A549 (cell line): ENCODE measurements at regions not wholly inside any gene's neighbourhood (a gene's known extent, or its start where the extent isn't known, plus 50 kb on each side); places are given as distances from the start of the nearest gene placed in this dataset.

ENCODE experiments used
- ATAC-seq, 2 experiments: fragments of 200-7000 bp in 1 of 2; fragments of >200 bp in 1 of 2; cut with Nextera tagmentation in 1 of 2; cut with Tn5 transposase in 1 of 2; 3 replicates each; pipeline versions ENCODE4 v1.8.0 to v1.9.1; 2018 to 2020; ENCODE audit warnings: mild to moderate bottlenecking in 1 of 2, moderate library complexity in 1 of 2
- CTCF ChIA-PET: fragments of 300-600 bp; sonication (Branson Sonifier 250); formaldehyde crosslinking; extraction: SDS; loops from one replicate; lab custom pipeline; 2021; ENCODE audit warnings: antibody characterized with exemption, inconsistent platforms; lab: Yijun Ruan, JAX
- POLR2A ChIA-PET: fragments of 350-600 bp; formaldehyde crosslinking; extraction: SDS; loops from one replicate; lab custom pipeline; 2021; ENCODE audit warnings: antibody characterized with exemption, inconsistent platforms; lab: Yijun Ruan, JAX
- DNase-seq, 2 experiments: peaks; one replicate each; pipeline versions ENCODE4 v3.0.0 to v3.0.0-alpha.2; 2011 to 2016; ENCODE audit warnings: low read depth in 1 of 2, low spot score in 1 of 2
- FAIRE-seq: peaks from 2 replicates; lab custom pipeline; 2011; peaks lifted over from hg19 to GRCh38; lab: Jason Lieb, UNC
- H3K27ac ChIP-seq, 2 experiments: fragments of >200 bp; sonication (Bioruptor Twin); formaldehyde crosslinking; 3 replicates each; pipeline ENCODE4 v1.5.1; 2016 to 2017
- H3K4me1 ChIP-seq: fragments of >200 bp; sonication (Bioruptor Twin); formaldehyde crosslinking; 3 replicates; pipeline ENCODE4 v1.6.1; 2016
- H3K4me2 ChIP-seq: fragments of >200 bp; sonication (Bioruptor Twin); formaldehyde crosslinking; 3 replicates; pipeline ENCODE4 v1.6.1; 2016
- H3K4me3 ChIP-seq: fragments of >200 bp; sonication (Bioruptor Twin); formaldehyde crosslinking; 3 replicates; pipeline ENCODE4 v1.5.1; 2016
- H3K9me3 ChIP-seq: fragments of >200 bp; sonication (Bioruptor Twin); formaldehyde crosslinking; 3 replicates; pipeline ENCODE4 v1.6.1; 2016
- BHLHE40 ChIP-seq: IDR thresholded peaks from 2 replicates; pipeline ENCODE4 v1.6.1; 2012; ENCODE audit warnings: low read depth, low read length, inconsistent platforms
- CEBPB ChIP-seq, 2 experiments: fragments of >200 bp in 1 of 2; sonication (Bioruptor Twin) in 1 of 2; formaldehyde crosslinking in 1 of 2; IDR thresholded peaks; 2 replicates each; pipeline ENCODE4 v1.6.1; 2012 to 2016
- CHD4 ChIP-seq: fragments of 200-600 bp; sonication (generic); IDR thresholded peaks from 2 replicates; pipeline ENCODE4 v1.6.1; 2016; ENCODE audit warnings: antibody characterized with exemption, mild to moderate bottlenecking, borderline replicate concordance
- EHF ChIP-seq: fragments of 250-450 bp; sonication (Bioruptor Pico); IDR thresholded peaks from 2 replicates; pipeline ENCODE4 v1.5.0; 2020; ENCODE audit warnings: mild to moderate bottlenecking
- EHMT2 ChIP-seq: fragments of 200-600 bp; sonication (generic); IDR thresholded peaks from 2 replicates; pipeline ENCODE4 v1.6.1; 2016; ENCODE audit warnings: antibody characterized with exemption, low read depth, mild to moderate bottlenecking, moderate library complexity
- EP300 ChIP-seq, 2 experiments: fragments of >200 bp; sonication (Bioruptor Twin); formaldehyde crosslinking; IDR thresholded peaks; 2 replicates in 1 of 2; 3 replicates in 1 of 2; pipeline ENCODE4 v1.6.1; 2016 to 2017
- ESRRA ChIP-seq: fragments of 150-350 bp; IDR thresholded peaks from 2 replicates; pipeline ENCODE4 v1.6.1; 2014; ENCODE audit warnings: mild to moderate bottlenecking, low read length, borderline replicate concordance
- FOSB ChIP-seq: fragments of 250-450 bp; sonication (Bioruptor Pico); IDR thresholded peaks from 2 replicates; pipeline ENCODE4 v1.5.0; 2020; ENCODE audit warnings: mild to moderate bottlenecking, moderate library complexity
- FOSL2 ChIP-seq, 2 experiments: fragments of 450-650 bp in 1 of 2; fragments of >200 bp in 1 of 2; sonication (Bioruptor Twin) in 1 of 2; formaldehyde crosslinking; IDR thresholded peaks; 2 replicates each; pipeline versions ENCODE4 v1.5.0 to v1.6.1; 2016 to 2020; ENCODE audit warnings: mild to moderate bottlenecking in 1 of 2, moderate library complexity in 1 of 2
- FOXS1 ChIP-seq: fragments of 250-450 bp; sonication (Bioruptor Pico); IDR thresholded peaks from 2 replicates; pipeline ENCODE4 v1.5.0; 2020; ENCODE audit warnings: mild to moderate bottlenecking, moderate library complexity
- GATA3 ChIP-seq: IDR thresholded peaks from 2 replicates; pipeline ENCODE4 v1.6.1; 2012; ENCODE audit warnings: borderline replicate concordance
- HDAC2 ChIP-seq: fragments of 200-600 bp; sonication (generic); IDR thresholded peaks from 2 replicates; pipeline ENCODE4 v1.6.1; 2016
- HOXB5 ChIP-seq: fragments of 250-450 bp; sonication (Bioruptor Pico); IDR thresholded peaks from 2 replicates; pipeline ENCODE4 v1.5.0; 2020; ENCODE audit warnings: mild to moderate bottlenecking, moderate library complexity
- JUN ChIP-seq, 2 experiments: fragments of >200 bp; sonication (Bioruptor Twin); formaldehyde crosslinking; IDR thresholded peaks; 2 replicates in 1 of 2; 3 replicates in 1 of 2; pipeline ENCODE4 v1.6.1; 2016 to 2017
- KDM1A ChIP-seq: fragments of 200-600 bp; sonication (generic); IDR thresholded peaks from 2 replicates; pipeline ENCODE4 v1.6.1; 2016; ENCODE audit warnings: low read depth, mild to moderate bottlenecking
- KDM5A ChIP-seq: fragments of 200-600 bp; sonication (generic); IDR thresholded peaks from 2 replicates; pipeline ENCODE4 v1.6.1; 2016; ENCODE audit warnings: antibody characterized with exemption, mild to moderate bottlenecking
- MAFK ChIP-seq: fragments of 450-650 bp; IDR thresholded peaks from 2 replicates; pipeline ENCODE4 v1.6.1; 2014; ENCODE audit not compliant: partially characterized antibody
- MAZ ChIP-seq: fragments of 150-350 bp; IDR thresholded peaks from 2 replicates; pipeline ENCODE4 v1.6.1; 2014; ENCODE audit warnings: antibody characterized with exemption, low read depth, low read length, borderline replicate concordance
- MYC ChIP-seq: IDR thresholded peaks from 2 replicates; pipeline ENCODE4 v1.6.1; 2012; ENCODE audit warnings: mild to moderate bottlenecking, inconsistent platforms, low read length, improper control_type of control experiment, borderline replicate concordance
- NFE2L2 ChIP-seq: fragments of 150-350 bp; conservative IDR thresholded peaks from 2 replicates; pipeline ENCODE4 v1.6.1; 2014; ENCODE audit warnings: low read length
- NR3C1 ChIP-seq: fragments of >200 bp; sonication (Bioruptor Twin); formaldehyde crosslinking; IDR thresholded peaks from 3 replicates; pipeline ENCODE4 v1.6.1; 2017
- PHF8 ChIP-seq: fragments of 200-600 bp; sonication (generic); IDR thresholded peaks from 2 replicates; pipeline ENCODE4 v1.6.1; 2016; ENCODE audit warnings: low read depth, mild to moderate bottlenecking, antibody characterized with exemption, moderate library complexity, borderline replicate concordance
- RARB ChIP-seq: fragments of 250-450 bp; sonication (Bioruptor Pico); IDR thresholded peaks from 2 replicates; pipeline ENCODE4 v1.8.0; 2021; ENCODE audit warnings: mild to moderate bottlenecking, moderate library complexity
- RCOR1 ChIP-seq: fragments of 150-350 bp; IDR thresholded peaks from 2 replicates; pipeline ENCODE4 v1.6.1; 2014; ENCODE audit warnings: antibody characterized with exemption, low read length, low read depth
- RFX5 ChIP-seq: fragments of 450-650 bp; IDR thresholded peaks from 2 replicates; pipeline ENCODE4 v1.7.1; 2014; ENCODE audit warnings: antibody characterized with exemption, mild to moderate bottlenecking, moderate library complexity
- SMC3 ChIP-seq: fragments of >200 bp; sonication (Bioruptor Twin); formaldehyde crosslinking; IDR thresholded peaks from 3 replicates; pipeline ENCODE4 v1.6.1; 2018; ENCODE audit warnings: inconsistent platforms
- SREBF2 ChIP-seq: fragments of 450-650 bp; IDR thresholded peaks from 2 replicates; pipeline ENCODE4 v1.6.1; 2014; ENCODE audit warnings: mild to moderate bottlenecking, moderate library complexity
- TFCP2L1 ChIP-seq: fragments of 250-450 bp; sonication (Bioruptor Pico); IDR thresholded peaks from 2 replicates; pipeline ENCODE4 v1.5.0; 2021; ENCODE audit warnings: mild to moderate bottlenecking
- WGBS: methylation state at CpG from one replicate; pipeline ENCODE4 v1.1.6; 2017; ENCODE audit errors: missing lambda C conversion rate; 5-methylcytosine and 5-hydroxymethylcytosine counted together
- TF ChIP-seq, protein P1 (sequence below): IDR thresholded peaks from 2 replicates; pipeline ENCODE4 v1.6.1; 2012
- TF ChIP-seq, protein P2 (sequence below): fragments of 450-650 bp; IDR thresholded peaks from 2 replicates; pipeline ENCODE4 v1.6.1; 2014; ENCODE audit warnings: antibody characterized with exemption
- TF ChIP-seq, protein P3 (sequence below): fragments of 250-450 bp; sonication (Bioruptor Pico); IDR thresholded peaks from 2 replicates; pipeline ENCODE4 v1.5.0; 2020; ENCODE audit warnings: low read depth, mild to moderate bottlenecking, moderate library complexity

DNA sequence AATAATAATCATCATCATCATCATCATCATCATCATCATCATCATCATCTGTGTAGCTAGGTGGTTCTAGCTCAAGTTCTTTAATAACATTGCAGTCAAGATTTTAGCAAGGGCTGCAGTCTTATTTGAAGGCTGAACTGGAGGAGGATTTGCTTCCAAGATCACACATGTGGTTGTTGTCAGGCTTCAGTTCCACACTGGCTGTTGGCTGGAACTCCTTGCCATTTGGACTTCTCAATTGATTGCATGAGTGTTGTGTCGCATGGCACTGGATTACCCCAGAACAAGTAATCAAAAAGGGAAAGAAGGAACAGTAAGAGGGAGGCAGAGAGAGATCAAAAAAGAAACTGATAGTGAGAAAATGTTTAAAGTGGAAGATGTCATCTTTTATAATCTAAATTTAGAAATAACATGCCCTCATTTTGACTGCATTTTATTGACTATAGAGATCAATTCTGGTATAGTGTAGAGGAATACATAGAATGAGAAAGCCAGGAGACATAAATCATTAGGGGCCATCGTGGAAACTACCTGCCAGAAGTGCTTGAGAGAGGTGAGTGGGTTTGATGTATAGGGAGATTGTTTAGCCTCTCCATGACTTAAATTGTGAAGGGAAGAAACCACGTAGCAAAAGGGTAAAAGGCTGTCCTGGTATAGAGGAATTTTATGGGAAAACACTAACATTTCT, 346.6 kb upstream of the RBMS3 start:
- H3K9me3 ChIP-seq, result no peaks in the 10 kb centered on the region
- TF ChIP-seq MAZ, result no peak
- TF ChIP-seq TFCP2L1, result no peak
- no peak for TF ChIP-seq PHF8
- no peak for TF ChIP-seq FOSB (CRISPR knock-in tag)
- no peak for TF ChIP-seq FOXS1
- no peak for TF ChIP-seq EHMT2
- TF ChIP-seq, protein P1, sequence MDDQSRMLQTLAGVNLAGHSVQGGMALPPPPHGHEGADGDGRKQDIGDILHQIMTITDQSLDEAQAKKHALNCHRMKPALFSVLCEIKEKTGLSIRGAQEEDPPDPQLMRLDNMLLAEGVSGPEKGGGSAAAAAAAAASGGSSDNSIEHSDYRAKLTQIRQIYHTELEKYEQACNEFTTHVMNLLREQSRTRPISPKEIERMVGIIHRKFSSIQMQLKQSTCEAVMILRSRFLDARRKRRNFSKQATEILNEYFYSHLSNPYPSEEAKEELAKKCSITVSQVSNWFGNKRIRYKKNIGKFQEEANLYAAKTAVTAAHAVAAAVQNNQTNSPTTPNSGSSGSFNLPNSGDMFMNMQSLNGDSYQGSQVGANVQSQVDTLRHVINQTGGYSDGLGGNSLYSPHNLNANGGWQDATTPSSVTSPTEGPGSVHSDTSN, result no peak
- no peak for TF ChIP-seq EP300 (IDR thresholded peaks at IDR 0.05)
- no peak for TF ChIP-seq JUN (IDR thresholded peaks at IDR 0.05)
- no peak for TF ChIP-seq RARB (CRISPR knock-in tag)
- no peak for TF ChIP-seq MAFK
- TF ChIP-seq GATA3, result no peak
- no peak for TF ChIP-seq MYC
- TF ChIP-seq CHD4, result no peak
- TF ChIP-seq RFX5, result no peak
- TF ChIP-seq, all 56 proteins: peak for 0
- ATAC-seq, result no peak
- H3K4me3 ChIP-seq, result no peak overlapping the region
- FAIRE-seq, result no peak
- ChIA-PET CTCF (interaction anchor here (1.5 kb wide), 1 partner anchor 18 kb away, joined by 4 read pairs; no protein-coding TSS in a partner anchor), POLR2A (no interaction called here)
- no peaks in the 10 kb centered on the region for H3K4me1 ChIP-seq
- 32% methylated on average over 3 of the region's 3 CpGs for WGBS
- DNase-seq, result no peak
- H3K4me2 ChIP-seq, result no peak overlapping the region
- no peak overlapping the region for H3K27ac ChIP-seq

DNA sequence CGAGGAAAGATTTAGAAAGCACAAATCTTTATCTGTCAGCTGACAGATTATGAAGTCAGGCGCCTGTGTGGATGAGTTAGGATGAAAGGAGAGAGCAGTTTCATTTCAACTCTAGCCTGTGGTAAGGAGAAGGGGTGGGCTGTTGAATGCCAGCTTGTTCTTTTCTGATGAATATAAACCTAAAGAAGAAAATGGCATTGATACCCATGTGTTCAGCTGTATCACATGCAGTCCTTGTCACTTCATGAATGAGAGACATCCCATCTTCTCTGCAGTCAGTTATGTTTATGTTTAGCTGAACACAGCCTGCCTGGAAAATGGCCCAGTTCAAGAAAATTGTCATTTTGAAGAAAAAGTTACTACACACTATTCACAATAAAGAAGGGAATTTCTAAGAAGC, 345.7 kb upstream of the RBMS3 start:
- H3K27ac ChIP-seq, result no peak overlapping the region
- ChIA-PET POLR2A (no interaction called here), CTCF (interaction anchor here (1.5 kb wide), 1 partner anchor 19 kb away, joined by 4 read pairs; no protein-coding TSS in a partner anchor)

DNA sequence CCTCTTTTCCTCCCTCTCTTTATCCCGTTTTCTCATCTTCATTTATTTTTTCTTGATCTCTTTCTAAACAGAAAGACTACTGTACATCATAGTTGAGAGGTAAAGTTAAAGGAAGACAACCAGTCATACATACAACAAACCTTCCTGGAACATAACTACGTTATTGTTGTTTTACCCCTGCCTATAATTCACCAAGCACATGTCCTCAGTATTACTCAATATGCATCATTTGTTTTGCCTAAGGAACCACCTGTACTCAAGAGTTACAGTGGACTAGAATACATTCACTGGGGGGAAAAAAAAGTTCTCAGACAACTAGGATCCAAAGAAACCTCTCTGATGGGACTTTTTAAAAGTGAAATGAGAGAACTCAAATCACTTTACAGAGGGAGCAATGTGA, 344.7 kb upstream of the RBMS3 start:
- H3K27ac ChIP-seq, result no peak overlapping the region
- no peak for TF ChIP-seq FOSB (CRISPR knock-in tag)
- TF ChIP-seq RCOR1, result no peak
- TF ChIP-seq, protein P1, result no peak
- TF ChIP-seq HOXB5, result no peak
- no peak for TF ChIP-seq HDAC2
- TF ChIP-seq FOXS1, result no peak
- TF ChIP-seq PHF8, result no peak
- no peak for TF ChIP-seq SMC3
- no peak for TF ChIP-seq RARB (CRISPR knock-in tag)
- TF ChIP-seq KDM1A, result no peak
- no peak for TF ChIP-seq EHF
- no peak for TF ChIP-seq NFE2L2
- TF ChIP-seq, protein P2, sequence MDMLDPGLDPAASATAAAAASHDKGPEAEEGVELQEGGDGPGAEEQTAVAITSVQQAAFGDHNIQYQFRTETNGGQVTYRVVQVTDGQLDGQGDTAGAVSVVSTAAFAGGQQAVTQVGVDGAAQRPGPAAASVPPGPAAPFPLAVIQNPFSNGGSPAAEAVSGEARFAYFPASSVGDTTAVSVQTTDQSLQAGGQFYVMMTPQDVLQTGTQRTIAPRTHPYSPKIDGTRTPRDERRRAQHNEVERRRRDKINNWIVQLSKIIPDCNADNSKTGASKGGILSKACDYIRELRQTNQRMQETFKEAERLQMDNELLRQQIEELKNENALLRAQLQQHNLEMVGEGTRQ, result no peak
- no peak for TF ChIP-seq CEBPB (IDR thresholded peaks at IDR 0.05)
- no peak for TF ChIP-seq KDM5A
- no peak for TF ChIP-seq EP300 (IDR thresholded peaks at IDR 0.05)
- TF ChIP-seq SREBF2, result no peak
- TF ChIP-seq, protein P3, sequence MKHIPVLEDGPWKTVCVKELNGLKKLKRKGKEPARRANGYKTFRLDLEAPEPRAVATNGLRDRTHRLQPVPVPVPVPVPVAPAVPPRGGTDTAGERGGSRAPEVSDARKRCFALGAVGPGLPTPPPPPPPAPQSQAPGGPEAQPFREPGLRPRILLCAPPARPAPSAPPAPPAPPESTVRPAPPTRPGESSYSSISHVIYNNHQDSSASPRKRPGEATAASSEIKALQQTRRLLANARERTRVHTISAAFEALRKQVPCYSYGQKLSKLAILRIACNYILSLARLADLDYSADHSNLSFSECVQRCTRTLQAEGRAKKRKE (CRISPR knock-in tag), result no peak
- TF ChIP-seq BHLHE40, result no peak
- ChIA-PET CTCF (interaction anchor here (1.5 kb wide), 1 partner anchor 20 kb away, joined by 4 read pairs; no protein-coding TSS in a partner anchor), POLR2A (no interaction called here)
- ATAC-seq, result no peak
- no peaks in the 10 kb centered on the region for H3K9me3 ChIP-seq
- WGBS, result 24% methylated on average over 2 of the region's 2 CpGs
- FAIRE-seq, result no peak
- no peaks in the 10 kb centered on the region for H3K4me1 ChIP-seq
- no peak for DNase-seq
- H3K4me3 ChIP-seq, result no peak overlapping the region
- H3K4me2 ChIP-seq, result no peak overlapping the region

More for the DNA sequence above, 345.7 kb upstream of the RBMS3 start:
- Histone ChIP-seq H3K4me2 (no peak overlapping the region), H3K4me1 (no peaks in the 10 kb centered on the region), H3K9me3 (no peaks in the 10 kb centered on the region), H3K4me3 (no peak overlapping the region)
- WGBS, result 44% methylated on average over 2 of the region's 2 CpGs
- no peak for DNase-seq
- no peak for FAIRE-seq
- ATAC-seq, result no peak
- TF ChIP-seq ESRRA (no peak), EP300 (IDR thresholded peaks at IDR 0.05) (no peak), RCOR1 (no peak), HOXB5 (no peak), EHF (no peak), FOSL2 (IDR thresholded peaks at IDR 0.05) (no peak), FOSL2 (CRISPR knock-in tag; IDR thresholded peaks at IDR 0.05) (no peak), NR3C1 (no peak), TFCP2L1 (no peak), JUN (IDR thresholded peaks at IDR 0.05) (no peak)
- TF ChIP-seq, protein P3 (CRISPR knock-in tag), result no peak
